ENCODE measurements at regions not wholly inside any gene's neighbourhood (a gene's known extent, or its start where the extent isn't known, plus 50 kb on each side); places are given as distances from the start of the nearest gene placed in this dataset.

GRCh38 chr2:145807968-145808367, 1288.0 kb upstream of the ZEB2 start:
- TF ChIP-seq, protein P1, sequence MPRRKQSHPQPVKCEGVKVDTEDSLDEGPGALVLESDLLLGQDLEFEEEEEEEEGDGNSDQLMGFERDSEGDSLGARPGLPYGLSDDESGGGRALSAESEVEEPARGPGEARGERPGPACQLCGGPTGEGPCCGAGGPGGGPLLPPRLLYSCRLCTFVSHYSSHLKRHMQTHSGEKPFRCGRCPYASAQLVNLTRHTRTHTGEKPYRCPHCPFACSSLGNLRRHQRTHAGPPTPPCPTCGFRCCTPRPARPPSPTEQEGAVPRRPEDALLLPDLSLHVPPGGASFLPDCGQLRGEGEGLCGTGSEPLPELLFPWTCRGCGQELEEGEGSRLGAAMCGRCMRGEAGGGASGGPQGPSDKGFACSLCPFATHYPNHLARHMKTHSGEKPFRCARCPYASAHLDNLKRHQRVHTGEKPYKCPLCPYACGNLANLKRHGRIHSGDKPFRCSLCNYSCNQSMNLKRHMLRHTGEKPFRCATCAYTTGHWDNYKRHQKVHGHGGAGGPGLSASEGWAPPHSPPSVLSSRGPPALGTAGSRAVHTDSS (tag by site-specific recombination; IDR thresholded peaks at IDR 0.05) = no peak
- TF ChIP-seq, protein P2, sequence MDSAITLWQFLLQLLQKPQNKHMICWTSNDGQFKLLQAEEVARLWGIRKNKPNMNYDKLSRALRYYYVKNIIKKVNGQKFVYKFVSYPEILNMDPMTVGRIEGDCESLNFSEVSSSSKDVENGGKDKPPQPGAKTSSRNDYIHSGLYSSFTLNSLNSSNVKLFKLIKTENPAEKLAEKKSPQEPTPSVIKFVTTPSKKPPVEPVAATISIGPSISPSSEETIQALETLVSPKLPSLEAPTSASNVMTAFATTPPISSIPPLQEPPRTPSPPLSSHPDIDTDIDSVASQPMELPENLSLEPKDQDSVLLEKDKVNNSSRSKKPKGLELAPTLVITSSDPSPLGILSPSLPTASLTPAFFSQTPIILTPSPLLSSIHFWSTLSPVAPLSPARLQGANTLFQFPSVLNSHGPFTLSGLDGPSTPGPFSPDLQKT (IDR thresholded peaks at IDR 0.05; ENCODE audit: borderline replicate concordance, low read depth, low read length) = no peak
- TF ChIP-seq CTCF (tag by site-specific recombination; IDR thresholded peaks at IDR 0.05) (no peak), ZFP3 (tag by site-specific recombination; IDR thresholded peaks at IDR 0.05; ENCODE audit: low read depth) (no peak), GLI4 (tag by site-specific recombination; IDR thresholded peaks at IDR 0.05) (no peak), MEIS1 (CRISPR knock-in tag; IDR thresholded peaks at IDR 0.05; ENCODE audit: borderline replicate concordance) (no peak)

Measured in HEK293 (cell line).